ENCODE measurements at regions not wholly inside any gene's neighbourhood (a gene's known extent, or its start where the extent isn't known, plus 50 kb on each side); places are given as distances from the start of the nearest gene placed in this dataset.

DNA sequence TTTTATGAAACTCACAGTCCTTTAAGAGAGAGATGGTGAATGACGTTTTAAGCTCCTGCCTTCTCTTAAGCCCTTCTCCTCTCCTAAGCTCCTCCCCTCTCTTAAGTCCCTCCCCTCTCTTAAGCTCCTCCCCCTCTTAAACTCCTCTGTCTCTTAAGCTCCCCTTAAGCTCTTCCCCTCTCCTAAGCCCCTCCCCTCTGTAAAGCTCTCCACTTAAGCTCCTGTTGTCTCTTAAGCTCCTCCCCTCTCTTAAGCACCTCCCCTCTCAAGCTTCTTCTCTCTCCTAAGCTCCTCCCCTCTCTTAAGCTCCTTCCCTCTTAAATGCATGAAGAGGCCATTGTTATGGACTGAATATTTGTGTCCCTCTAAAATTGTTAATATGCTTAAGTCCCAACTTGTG is 1180.6 kb upstream of the AUTS2 start (continued):
- TF ChIP-seq, protein P1, sequence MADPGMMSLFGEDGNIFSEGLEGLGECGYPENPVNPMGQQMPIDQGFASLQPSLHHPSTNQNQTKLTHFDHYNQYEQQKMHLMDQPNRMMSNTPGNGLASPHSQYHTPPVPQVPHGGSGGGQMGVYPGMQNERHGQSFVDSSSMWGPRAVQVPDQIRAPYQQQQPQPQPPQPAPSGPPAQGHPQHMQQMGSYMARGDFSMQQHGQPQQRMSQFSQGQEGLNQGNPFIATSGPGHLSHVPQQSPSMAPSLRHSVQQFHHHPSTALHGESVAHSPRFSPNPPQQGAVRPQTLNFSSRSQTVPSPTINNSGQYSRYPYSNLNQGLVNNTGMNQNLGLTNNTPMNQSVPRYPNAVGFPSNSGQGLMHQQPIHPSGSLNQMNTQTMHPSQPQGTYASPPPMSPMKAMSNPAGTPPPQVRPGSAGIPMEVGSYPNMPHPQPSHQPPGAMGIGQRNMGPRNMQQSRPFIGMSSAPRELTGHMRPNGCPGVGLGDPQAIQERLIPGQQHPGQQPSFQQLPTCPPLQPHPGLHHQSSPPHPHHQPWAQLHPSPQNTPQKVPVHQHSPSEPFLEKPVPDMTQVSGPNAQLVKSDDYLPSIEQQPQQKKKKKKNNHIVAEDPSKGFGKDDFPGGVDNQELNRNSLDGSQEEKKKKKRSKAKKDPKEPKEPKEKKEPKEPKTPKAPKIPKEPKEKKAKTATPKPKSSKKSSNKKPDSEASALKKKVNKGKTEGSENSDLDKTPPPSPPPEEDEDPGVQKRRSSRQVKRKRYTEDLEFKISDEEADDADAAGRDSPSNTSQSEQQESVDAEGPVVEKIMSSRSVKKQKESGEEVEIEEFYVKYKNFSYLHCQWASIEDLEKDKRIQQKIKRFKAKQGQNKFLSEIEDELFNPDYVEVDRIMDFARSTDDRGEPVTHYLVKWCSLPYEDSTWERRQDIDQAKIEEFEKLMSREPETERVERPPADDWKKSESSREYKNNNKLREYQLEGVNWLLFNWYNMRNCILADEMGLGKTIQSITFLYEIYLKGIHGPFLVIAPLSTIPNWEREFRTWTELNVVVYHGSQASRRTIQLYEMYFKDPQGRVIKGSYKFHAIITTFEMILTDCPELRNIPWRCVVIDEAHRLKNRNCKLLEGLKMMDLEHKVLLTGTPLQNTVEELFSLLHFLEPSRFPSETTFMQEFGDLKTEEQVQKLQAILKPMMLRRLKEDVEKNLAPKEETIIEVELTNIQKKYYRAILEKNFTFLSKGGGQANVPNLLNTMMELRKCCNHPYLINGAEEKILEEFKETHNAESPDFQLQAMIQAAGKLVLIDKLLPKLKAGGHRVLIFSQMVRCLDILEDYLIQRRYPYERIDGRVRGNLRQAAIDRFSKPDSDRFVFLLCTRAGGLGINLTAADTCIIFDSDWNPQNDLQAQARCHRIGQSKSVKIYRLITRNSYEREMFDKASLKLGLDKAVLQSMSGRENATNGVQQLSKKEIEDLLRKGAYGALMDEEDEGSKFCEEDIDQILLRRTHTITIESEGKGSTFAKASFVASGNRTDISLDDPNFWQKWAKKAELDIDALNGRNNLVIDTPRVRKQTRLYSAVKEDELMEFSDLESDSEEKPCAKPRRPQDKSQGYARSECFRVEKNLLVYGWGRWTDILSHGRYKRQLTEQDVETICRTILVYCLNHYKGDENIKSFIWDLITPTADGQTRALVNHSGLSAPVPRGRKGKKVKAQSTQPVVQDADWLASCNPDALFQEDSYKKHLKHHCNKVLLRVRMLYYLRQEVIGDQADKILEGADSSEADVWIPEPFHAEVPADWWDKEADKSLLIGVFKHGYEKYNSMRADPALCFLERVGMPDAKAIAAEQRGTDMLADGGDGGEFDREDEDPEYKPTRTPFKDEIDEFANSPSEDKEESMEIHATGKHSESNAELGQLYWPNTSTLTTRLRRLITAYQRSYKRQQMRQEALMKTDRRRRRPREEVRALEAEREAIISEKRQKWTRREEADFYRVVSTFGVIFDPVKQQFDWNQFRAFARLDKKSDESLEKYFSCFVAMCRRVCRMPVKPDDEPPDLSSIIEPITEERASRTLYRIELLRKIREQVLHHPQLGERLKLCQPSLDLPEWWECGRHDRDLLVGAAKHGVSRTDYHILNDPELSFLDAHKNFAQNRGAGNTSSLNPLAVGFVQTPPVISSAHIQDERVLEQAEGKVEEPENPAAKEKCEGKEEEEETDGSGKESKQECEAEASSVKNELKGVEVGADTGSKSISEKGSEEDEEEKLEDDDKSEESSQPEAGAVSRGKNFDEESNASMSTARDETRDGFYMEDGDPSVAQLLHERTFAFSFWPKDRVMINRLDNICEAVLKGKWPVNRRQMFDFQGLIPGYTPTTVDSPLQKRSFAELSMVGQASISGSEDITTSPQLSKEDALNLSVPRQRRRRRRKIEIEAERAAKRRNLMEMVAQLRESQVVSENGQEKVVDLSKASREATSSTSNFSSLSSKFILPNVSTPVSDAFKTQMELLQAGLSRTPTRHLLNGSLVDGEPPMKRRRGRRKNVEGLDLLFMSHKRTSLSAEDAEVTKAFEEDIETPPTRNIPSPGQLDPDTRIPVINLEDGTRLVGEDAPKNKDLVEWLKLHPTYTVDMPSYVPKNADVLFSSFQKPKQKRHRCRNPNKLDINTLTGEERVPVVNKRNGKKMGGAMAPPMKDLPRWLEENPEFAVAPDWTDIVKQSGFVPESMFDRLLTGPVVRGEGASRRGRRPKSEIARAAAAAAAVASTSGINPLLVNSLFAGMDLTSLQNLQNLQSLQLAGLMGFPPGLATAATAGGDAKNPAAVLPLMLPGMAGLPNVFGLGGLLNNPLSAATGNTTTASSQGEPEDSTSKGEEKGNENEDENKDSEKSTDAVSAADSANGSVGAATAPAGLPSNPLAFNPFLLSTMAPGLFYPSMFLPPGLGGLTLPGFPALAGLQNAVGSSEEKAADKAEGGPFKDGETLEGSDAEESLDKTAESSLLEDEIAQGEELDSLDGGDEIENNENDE (IDR thresholded peaks at IDR 0.05; ENCODE audit: insufficient replicate concordance, low read length) = no peak
- TF ChIP-seq, protein P2, sequence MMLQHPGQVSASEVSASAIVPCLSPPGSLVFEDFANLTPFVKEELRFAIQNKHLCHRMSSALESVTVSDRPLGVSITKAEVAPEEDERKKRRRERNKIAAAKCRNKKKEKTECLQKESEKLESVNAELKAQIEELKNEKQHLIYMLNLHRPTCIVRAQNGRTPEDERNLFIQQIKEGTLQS (IDR thresholded peaks at IDR 0.05; ENCODE audit: insufficient read depth, low read depth, low read length) = no peak
- TF ChIP-seq BACH1 (IDR thresholded peaks at IDR 0.05; ENCODE audit: low read length) = no peak
- no peak for TF ChIP-seq GTF2F1 (IDR thresholded peaks at IDR 0.05; ENCODE audit: borderline replicate concordance, low read depth, low read length)
- TF ChIP-seq GABPA (IDR thresholded peaks at IDR 0.05; ENCODE audit: borderline replicate concordance, insufficient read depth, low read length) = no peak
- TF ChIP-seq PHF8 (conservative IDR thresholded peaks at IDR 0.05; ENCODE audit: low read depth, low read length) = no peak
- TF ChIP-seq SIRT6 (IDR thresholded peaks at IDR 0.05; ENCODE audit: low read length) = no peak
- TF ChIP-seq CHD2 (IDR thresholded peaks at IDR 0.05; ENCODE audit: low read length) = no peak
- TF ChIP-seq SRF (IDR thresholded peaks at IDR 0.05; ENCODE audit: low read depth, low read length) = no peak

Data from H1 (cell line).